GM21737 (cell line): ENCODE measurements at regions not wholly inside any gene's neighbourhood (a gene's known extent, or its start where the extent isn't known, plus 50 kb on each side); places are given as distances from the start of the nearest gene placed in this dataset.

ENCODE experiments used
- ATAC-seq: cut with Tn5 transposase; IDR thresholded peaks from one replicate; pipeline ENCODE4 v1.9.1; 2021; ENCODE audit warnings: mild to moderate bottlenecking, moderate library complexity; ENCODE audit not compliant: unreplicated experiment

- ATAC-seq: no peak
These were observed 826.3 kb downstream of the BCL11B start for GRCh38 chr14:98445718-98446117.

- ATAC-seq: no peak
These were observed 825.5 kb downstream of the BCL11B start for GRCh38 chr14:98446508-98446907.

- ATAC-seq: no peak
These were observed 815.8 kb downstream of the BCL11B start for GRCh38 chr14:98456231-98456630.

- ATAC-seq: no peak
These were observed 813.3 kb downstream of the BCL11B start for GRCh38 chr14:98458702-98459101.

GRCh38 chr14:98462908-98463307 is 809.1 kb downstream of the BCL11B start:
- ATAC-seq: no peak

- no peak for ATAC-seq
These were observed 805.2 kb downstream of the BCL11B start for GRCh38 chr14:98466807-98467206.

- ATAC-seq: no peak
These were observed 801.3 kb downstream of the BCL11B start for GRCh38 chr14:98470663-98471062.

- ATAC-seq: no peak
These were observed 797.1 kb downstream of the BCL11B start for GRCh38 chr14:98474900-98475299.

GRCh38 chr14:98477935-98478334 is 794.1 kb downstream of the BCL11B start:
- no peak for ATAC-seq

GRCh38 chr14:98489115-98489514 is 782.9 kb downstream of the BCL11B start:
- ATAC-seq: no peak

- no peak for ATAC-seq
These were observed 777.4 kb downstream of the BCL11B start for GRCh38 chr14:98494582-98494981.

- ATAC-seq: no peak
These were observed 773.7 kb downstream of the BCL11B start for GRCh38 chr14:98498019-98498885.

- ATAC-seq: no peak
These were observed 770.7 kb downstream of the BCL11B start for GRCh38 chr14:98501335-98501734.

GRCh38 chr14:98501836-98502235 is 770.2 kb downstream of the BCL11B start:
- ATAC-seq: no peak

- ATAC-seq: no peak
These were observed 768.7 kb downstream of the BCL11B start for GRCh38 chr14:98503086-98503815.

- no peak for ATAC-seq
These were observed 764.7 kb downstream of the BCL11B start for GRCh38 chr14:98507264-98507663.

- no peak for ATAC-seq
These were observed 761.6 kb downstream of the BCL11B start for GRCh38 chr14:98510392-98510791.

GRCh38 chr14:98512501-98513251 is 759.3 kb downstream of the BCL11B start:
- ATAC-seq: no peak

GRCh38 chr14:98513558-98513957 is 758.4 kb downstream of the BCL11B start:
- ATAC-seq: no peak

GRCh38 chr14:98514016-98514415 is 758.0 kb downstream of the BCL11B start:
- no peak for ATAC-seq

- ATAC-seq: no peak
These were observed 735.7 kb downstream of the BCL11B start for GRCh38 chr14:98536256-98536655.
